ENCODE measurements at regions not wholly inside any gene's neighbourhood (a gene's known extent, or its start where the extent isn't known, plus 50 kb on each side); places are given as distances from the start of the nearest gene placed in this dataset.
"Not testable (repeated sequence)": the region's sequence is repeated elsewhere in the genome, so short reads cannot be mapped to it uniquely, and the experiment has no call there.

DNA sequence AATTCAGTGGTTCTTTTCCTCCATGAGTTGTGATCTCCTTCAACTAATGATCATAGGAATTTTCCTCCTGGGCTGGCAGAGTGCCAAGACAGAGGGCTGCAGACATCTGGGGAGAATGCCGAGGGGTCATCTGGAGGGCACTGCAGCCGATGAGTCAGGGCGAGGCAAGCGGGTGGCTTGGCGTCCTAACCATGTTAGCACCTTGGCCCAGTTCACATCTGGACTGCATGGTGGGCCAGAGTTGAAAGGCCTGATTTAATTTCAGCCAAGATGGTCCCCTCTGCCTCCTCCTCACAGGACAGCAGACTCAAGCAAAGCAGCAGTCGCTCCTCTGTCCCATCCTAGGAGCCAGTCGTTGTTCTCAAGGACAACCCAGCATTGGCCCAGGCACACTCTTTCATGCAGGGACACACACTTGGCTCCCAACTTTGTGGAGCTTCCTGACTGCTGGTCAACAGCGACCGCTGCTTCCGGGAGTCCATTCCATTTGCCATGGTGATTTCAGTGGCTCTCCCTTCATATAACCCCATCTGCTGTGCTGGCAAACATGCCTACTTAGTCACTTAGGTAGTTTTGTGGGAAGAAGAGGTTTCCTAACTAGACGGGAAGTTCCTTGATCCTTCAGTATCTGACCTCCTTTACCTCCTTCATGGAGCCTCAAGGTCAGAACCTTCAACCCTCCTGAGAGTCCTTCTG lies 161.8 kb downstream of the TTC8 start:
- DNase-seq, result no peak

DNA sequence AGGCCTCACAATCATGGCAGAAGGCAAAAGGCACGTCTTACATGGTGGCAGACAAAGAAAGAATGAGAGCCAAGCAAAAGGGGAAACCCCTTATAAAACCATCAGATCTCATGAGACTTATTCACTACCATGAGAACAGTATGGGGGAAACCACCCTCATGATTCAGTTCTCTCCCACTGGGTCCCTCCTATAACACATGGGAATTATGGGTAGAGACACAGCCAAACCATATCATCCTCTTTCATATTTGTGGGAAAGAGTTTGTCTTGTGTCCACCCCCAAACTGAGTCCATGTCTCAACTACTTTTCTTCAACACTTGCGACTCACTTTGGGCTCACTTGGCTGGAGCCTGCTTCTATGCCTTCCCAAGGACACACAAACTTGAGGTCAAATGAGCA lies 162.5 kb downstream of the TTC8 start:
- not testable (repeated sequence) for DNase-seq

DNA sequence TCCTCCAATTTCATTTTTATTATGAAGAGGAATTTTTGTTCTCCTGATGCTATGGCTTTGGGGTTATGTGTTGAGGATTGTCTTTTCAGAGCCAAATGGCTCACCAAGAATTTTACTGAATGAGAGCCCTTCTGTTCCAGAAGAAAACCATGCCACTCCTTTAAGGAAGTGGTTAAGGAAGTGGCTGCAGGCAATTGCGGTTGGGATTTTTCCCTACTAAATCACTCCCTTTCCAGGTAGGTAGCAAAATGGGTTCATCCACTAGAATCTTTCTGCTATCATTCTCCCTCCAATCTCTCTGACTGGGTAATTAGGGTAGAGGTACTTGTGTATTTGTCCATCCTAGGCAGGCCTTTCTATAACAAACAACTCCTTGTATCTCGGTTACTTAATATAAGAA lies 163.1 kb downstream of the TTC8 start:
- no peak for DNase-seq

- DNase-seq, result no peak
These were observed 165.5 kb downstream of the TTC8 start for GRCh38 chr14:88989911-88990310.

DNA sequence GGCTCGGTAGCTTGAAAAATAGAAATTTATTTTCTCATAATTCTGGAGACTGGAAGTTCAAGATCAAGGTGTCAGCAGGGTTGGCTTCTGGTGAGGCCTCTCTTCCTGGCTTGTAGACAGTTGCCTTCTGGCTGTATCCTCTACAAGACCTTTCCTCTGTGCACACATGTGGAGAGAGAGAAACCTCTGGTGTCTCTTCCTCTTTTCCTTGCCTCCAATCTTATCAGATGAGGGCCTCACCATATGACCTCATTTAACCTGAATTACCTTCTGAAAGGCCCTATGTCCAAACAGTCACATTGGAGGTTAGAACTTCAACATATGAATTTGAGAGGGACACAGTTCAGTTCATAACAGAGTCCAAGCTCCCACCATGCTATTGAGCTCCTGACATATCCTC lies 166.4 kb downstream of the TTC8 start:
- no peak for DNase-seq

GRCh38 chr14:88992011-88992410 lies 167.6 kb downstream of the TTC8 start:
- DNase-seq, result no peak

- DNase-seq, result no peak
These were observed 169.5 kb downstream of the TTC8 start for GRCh38 chr14:88993946-88994345.

DNA sequence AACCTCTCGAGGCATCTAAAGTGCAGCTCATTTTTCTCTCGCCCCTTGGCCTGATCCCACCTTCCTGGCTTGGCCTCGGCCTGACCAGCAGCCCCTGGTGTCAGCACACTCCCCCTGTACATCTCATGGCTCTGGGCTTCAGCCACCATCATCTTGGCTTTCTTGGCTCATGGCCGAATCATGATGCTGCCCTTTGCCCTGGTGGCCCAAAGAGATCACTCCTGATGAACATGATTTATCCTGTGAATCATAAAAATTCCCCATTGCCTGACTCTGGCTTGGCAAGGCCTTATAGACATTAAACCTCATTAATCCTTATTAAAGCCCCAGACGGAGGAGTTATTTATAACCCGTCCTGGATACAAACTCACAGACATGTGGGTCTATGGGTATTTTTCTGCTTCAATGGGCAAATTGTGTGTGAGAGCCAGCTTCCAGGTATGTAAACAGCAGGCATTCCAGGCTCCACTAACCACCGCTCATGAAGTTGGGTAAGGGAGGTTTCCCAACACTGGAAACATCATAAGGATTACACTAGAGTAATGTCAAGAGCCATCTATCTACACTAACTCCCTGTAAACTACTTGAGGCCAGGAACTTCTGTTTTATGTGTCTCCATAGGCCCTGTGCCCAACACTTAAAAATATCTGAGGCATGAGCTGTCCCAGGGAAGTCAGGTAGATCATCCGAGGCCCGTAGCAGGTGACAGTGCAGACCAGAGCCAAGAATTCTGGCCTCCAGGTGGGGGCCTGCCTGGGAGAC lies 171.2 kb downstream of the TTC8 start:
- no peak for DNase-seq

- DNase-seq, result no peak
These were observed 173.6 kb downstream of the TTC8 start for GRCh38 chr14:88998027-88998426.

GRCh38 chr14:88999137-88999536 lies 174.7 kb downstream of the TTC8 start:
- no peak for DNase-seq

GRCh38 chr14:89000007-89000942 lies 175.8 kb downstream of the TTC8 start:
- DNase-seq, result no peak

GRCh38 chr14:89004166-89004565 lies 179.7 kb downstream of the TTC8 start:
- no peak for DNase-seq

- no peak for DNase-seq
These were observed 183.5 kb downstream of the TTC8 start for GRCh38 chr14:89007906-89008305.

DNA sequence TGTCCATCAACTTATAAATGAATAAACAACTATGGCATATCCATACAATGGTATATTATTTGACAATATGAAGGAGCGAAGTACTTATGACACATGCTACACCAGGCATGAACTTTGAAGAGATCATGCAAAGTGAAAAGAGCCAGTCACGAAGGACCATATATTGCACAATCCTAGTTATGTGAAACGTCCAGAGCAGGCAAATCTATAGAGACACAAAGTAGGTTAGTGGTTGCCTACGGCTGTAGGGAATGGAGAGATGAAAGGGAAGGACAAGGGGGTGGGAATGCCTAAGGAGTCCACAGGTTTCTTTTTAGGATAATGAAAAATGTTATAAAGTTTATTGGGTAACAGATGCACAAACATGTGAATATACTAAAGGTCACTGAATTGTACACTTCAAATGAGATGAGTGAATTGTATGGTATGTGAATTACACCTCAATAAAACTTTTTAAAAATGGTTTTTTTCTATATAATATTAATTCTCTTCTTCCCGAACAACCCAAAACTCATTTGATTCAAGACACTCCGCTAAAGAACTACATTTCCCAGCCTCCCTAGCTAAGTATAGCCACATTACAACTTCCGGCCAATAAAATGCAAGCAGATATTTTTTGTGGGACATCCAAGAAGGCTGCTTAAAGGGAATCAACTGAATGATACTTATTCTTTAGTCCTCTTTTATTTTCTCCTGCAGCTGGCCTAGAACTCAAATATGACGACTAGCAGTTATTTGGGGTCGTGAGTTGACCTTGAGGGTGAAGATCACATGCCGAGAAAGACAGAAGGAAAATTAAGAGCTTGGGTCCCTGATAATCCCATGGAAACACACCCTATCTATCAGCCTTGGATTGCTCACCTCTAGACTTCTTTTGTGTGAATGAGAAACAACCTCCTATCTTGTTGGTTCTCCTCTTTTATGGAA lies 187.2 kb downstream of the TTC8 start:
- no peak for DNase-seq

GRCh38 chr14:89012282-89013097 lies 188.0 kb downstream of the TTC8 start:
- no peak for DNase-seq

DNA sequence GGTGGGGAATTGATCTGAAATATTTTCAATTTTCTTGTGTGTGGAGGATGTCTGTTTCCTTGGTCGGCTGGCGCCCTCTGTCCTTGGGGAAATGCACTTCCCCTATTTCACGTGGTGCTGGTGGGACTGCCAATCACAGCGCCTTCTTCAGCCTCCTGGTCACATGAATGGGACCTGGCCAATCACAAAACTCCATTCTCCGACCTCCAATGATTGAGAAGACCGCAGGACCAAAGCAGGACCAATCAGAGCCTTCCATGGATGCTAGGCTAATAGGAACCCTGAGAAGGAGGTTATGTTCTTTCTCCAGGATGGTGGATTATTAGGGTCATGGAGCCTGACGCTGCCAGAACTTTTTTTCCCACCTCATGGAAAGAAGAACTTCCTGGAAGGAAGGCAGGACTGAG lies 188.7 kb downstream of the TTC8 start:
- no peak for DNase-seq

- no peak for DNase-seq
These were observed 189.5 kb downstream of the TTC8 start for GRCh38 chr14:89013698-89014568.

- no peak for DNase-seq
These were observed 190.1 kb downstream of the TTC8 start for GRCh38 chr14:89014569-89014850.

GRCh38 chr14:89015016-89015415 lies 190.6 kb downstream of the TTC8 start:
- no peak for DNase-seq

DNA sequence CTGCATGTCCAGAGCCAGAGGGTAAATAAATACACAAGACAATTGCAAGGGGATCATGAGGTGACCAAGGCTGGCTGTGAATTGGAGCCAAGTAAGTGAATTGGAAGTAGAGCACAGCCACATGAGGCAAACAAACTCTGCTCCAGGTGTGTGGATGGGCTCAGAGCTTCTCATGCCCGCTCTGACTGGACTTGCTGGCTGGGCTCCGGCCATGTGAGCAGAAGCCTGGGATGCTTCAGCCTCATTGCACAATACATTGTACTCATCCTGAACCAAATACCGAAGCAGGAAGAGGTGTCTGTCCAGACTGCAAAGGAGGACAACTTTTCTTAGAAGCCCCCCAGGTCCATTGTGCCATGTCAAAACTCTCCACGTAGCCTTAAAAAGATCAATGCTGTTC lies 193.0 kb downstream of the TTC8 start:
- DNase-seq, result no peak

DNA sequence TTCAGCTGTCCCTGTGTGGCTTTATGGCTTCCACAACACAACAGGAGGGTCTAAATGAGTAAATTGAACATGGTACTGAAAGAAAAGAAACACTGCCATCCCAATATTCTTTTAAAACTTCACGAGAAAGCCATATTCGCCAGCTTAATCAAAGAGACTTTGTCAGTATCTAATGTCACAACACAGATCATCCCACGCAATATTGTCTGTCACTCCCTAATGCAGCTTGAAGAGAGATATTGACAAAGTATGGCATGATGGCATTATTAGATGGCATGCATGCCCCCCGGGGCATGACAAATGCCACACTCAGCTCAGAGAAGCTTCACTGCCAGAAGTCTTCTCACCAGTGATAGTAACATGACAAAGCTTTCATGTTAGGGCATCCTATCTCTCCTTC lies 197.8 kb downstream of the TTC8 start:
- DNase-seq, result no peak

Data from NCI-H1048 (cell line).